SK-N-MC (cell line): ENCODE measurements at regions not wholly inside any gene's neighbourhood (a gene's known extent, or its start where the extent isn't known, plus 50 kb on each side); places are given as distances from the start of the nearest gene placed in this dataset.
"Not testable (repeated sequence)": the region's sequence is repeated elsewhere in the genome, so short reads cannot be mapped to it uniquely, and the experiment has no call there.

Source experiments
- DNase-seq: peaks from one replicate; pipeline ENCODE4 v3.0.0-alpha.2; 2011; ENCODE audit warnings: low read depth, low spot score
- H3K27ac ChIP-seq: fragments of 200-600 bp; sonication (generic); 2 replicates; pipeline ENCODE4 v1.5.1; 2016; ENCODE audit warnings: mixed run types
- H3K36me3 ChIP-seq: fragments of 200-600 bp; sonication (generic); 2 replicates; pipeline ENCODE4 v1.6.1; 2017; ENCODE audit warnings: antibody characterized with exemption, low read length, mixed read lengths; ENCODE audit not compliant: insufficient read depth
- H3K4me3 ChIP-seq: fragments of 200-600 bp; sonication (generic); 2 replicates; pipeline ENCODE4 v1.5.1; 2016
- H3K9ac ChIP-seq: fragments of 200-600 bp; sonication (generic); 2 replicates; pipeline ENCODE4 v1.8.0; 2017; ENCODE audit warnings: mixed run types, mixed read lengths; ENCODE audit not compliant: insufficient read length
- H3K9me3 ChIP-seq: fragments of 200-600 bp; sonication (generic); 2 replicates; pipeline ENCODE4 v1.6.1; 2017; ENCODE audit warnings: low read depth, mild to moderate bottlenecking, antibody characterized with exemption, low read length, moderate library complexity, mixed read lengths
- EZH2 ChIP-seq: fragments of 200-600 bp; sonication (generic); IDR thresholded peaks from one replicate; pipeline ENCODE4 v1.6.1; 2017; ENCODE audit warnings: antibody characterized with exemption
- FOXP2 ChIP-seq: optimal IDR thresholded peaks from 2 replicates; pipeline ENCODE3; 2011; ENCODE audit warnings: mild to moderate bottlenecking, moderate library complexity; ENCODE audit not compliant: insufficient read depth; ENCODE audit errors: extremely low read length, control extremely low read depth
- POLR2AphosphoS5 ChIP-seq: IDR thresholded peaks from 2 replicates; pipeline ENCODE4 v1.6.1; 2012; ENCODE audit warnings: mild to moderate bottlenecking, low read depth, low read length, borderline replicate concordance

GRCh38 chr9:97096793-97097192, 57.9 kb upstream of the CTSV start:
- TF ChIP-seq FOXP2: no peak
- TF ChIP-seq POLR2AphosphoS5: no peak
- no peak for TF ChIP-seq EZH2
- Histone ChIP-seq H3K9ac (no peak overlapping the region), H3K9me3 (no peaks in the 10 kb centered on the region), H3K36me3 (no peaks in the 10 kb centered on the region), H3K4me3 (no peak overlapping the region), H3K27ac (no peak overlapping the region)
- DNase-seq: no peak

GRCh38 chr9:97089361-97089760, 50.4 kb upstream of the CTSV start:
- H3K27ac ChIP-seq, H3K9ac ChIP-seq, DNase-seq, H3K4me3 ChIP-seq, H3K36me3 ChIP-seq, H3K9me3 ChIP-seq: not testable (repeated sequence)
